ENCODE measurements at regions not wholly inside any gene's neighbourhood (a gene's known extent, or its start where the extent isn't known, plus 50 kb on each side); places are given as distances from the start of the nearest gene placed in this dataset.
A peak's percentile ranks its signal among the peaks of the same experiment; 100 is the strongest.
"Not testable (repeated sequence)": the region's sequence is repeated elsewhere in the genome, so short reads cannot be mapped to it uniquely, and the experiment has no call there.

GRCh38 chr3:6769532-6770396 is 91.2 kb upstream of the GRM7 start:
- H3K27me3 ChIP-seq (ENCODE audit: control insufficient read depth, insufficient read depth, low read length, poor library complexity, severe bottlenecking); H3K4me1 ChIP-seq (ENCODE audit: control insufficient read depth, insufficient read depth, low read length); H3K9ac ChIP-seq (ENCODE audit: extremely low read depth, low read length, poor library complexity, severe bottlenecking); H3K27me3 Mint-ChIP-seq (ENCODE audit: insufficient read depth); H3K36me3 Mint-ChIP-seq (ENCODE audit: low read depth); H3K4me1 Mint-ChIP-seq; H3K4me3 ChIP-seq (ENCODE audit: low read length); H3K9me3 ChIP-seq (ENCODE audit: control insufficient read depth, low read length); H3K36me3 ChIP-seq (ENCODE audit: control insufficient read depth, insufficient read depth, low read length); DNase-seq: not testable (repeated sequence)
- 86% methylated on average over 6 to 30 of the region's 32 CpGs for WGBS, 2 experiments (ENCODE audit: insufficient coverage in 1 of 2, insufficient read length in 1 of 2)
- peak overlapping the region; percentile 67 for H3K27ac ChIP-seq (ENCODE audit: low read depth, low read length)
- peak overlapping the region; percentile 56 for H3K4me3 Mint-ChIP-seq
- TF ChIP-seq CTCF (conservative IDR thresholded peaks at IDR 0.05), result peak; percentile 43
- peaks cover 20% of the 10 kb centered on the region for H3K9me3 Mint-ChIP-seq
- peak overlapping the region; percentile 82 for H3K27ac Mint-ChIP-seq

- Mint-ChIP-seq H3K27ac (no peak overlapping the region), H3K4me1 (peaks cover 4% of the 10 kb centered on the region), H3K9me3 (peaks cover 20% of the 10 kb centered on the region), H3K4me3 (peak overlapping the region; percentile 56), H3K27me3 (ENCODE audit: insufficient read depth) (no peaks in the 10 kb centered on the region), H3K36me3 (ENCODE audit: low read depth) (peaks cover 1% of the 10 kb centered on the region)
- H3K36me3 ChIP-seq (ENCODE audit: control insufficient read depth, insufficient read depth, low read length), result no peaks in the 10 kb centered on the region
- H3K4me1 ChIP-seq (ENCODE audit: control insufficient read depth, insufficient read depth, low read length), result no peaks in the 10 kb centered on the region
- H3K9me3 ChIP-seq (ENCODE audit: control insufficient read depth, low read length), result no peaks in the 10 kb centered on the region
- H3K9ac ChIP-seq (ENCODE audit: extremely low read depth, low read length, poor library complexity, severe bottlenecking), result no peak overlapping the region
- TF ChIP-seq CTCF (conservative IDR thresholded peaks at IDR 0.05), result no peak
- H3K27ac ChIP-seq (ENCODE audit: low read depth, low read length), result peak overlapping the region; percentile 67
- H3K4me3 ChIP-seq (ENCODE audit: low read length), result no peak overlapping the region
- DNase-seq, result no peak
- H3K27me3 ChIP-seq (ENCODE audit: control insufficient read depth, insufficient read depth, low read length, poor library complexity, severe bottlenecking), result no peaks in the 10 kb centered on the region
Observed at GRCh38 chr3:6770397-6770690, 90.6 kb upstream of the GRM7 start.

- WGBS, 2 experiments (ENCODE audit: insufficient coverage in 1 of 2, insufficient read length in 1 of 2), result 80 to 89% methylated on average over 3 of the region's 5 CpGs
- Histone ChIP-seq H3K9ac (ENCODE audit: extremely low read depth, low read length, poor library complexity, severe bottlenecking) (no peak overlapping the region), H3K27ac (ENCODE audit: low read depth, low read length) (peak overlapping the region; percentile 67), H3K27me3 (ENCODE audit: control insufficient read depth, insufficient read depth, low read length, poor library complexity, severe bottlenecking) (no peaks in the 10 kb centered on the region), H3K4me1 (ENCODE audit: control insufficient read depth, insufficient read depth, low read length) (no peaks in the 10 kb centered on the region), H3K9me3 (ENCODE audit: control insufficient read depth, low read length) (no peaks in the 10 kb centered on the region), H3K36me3 (ENCODE audit: control insufficient read depth, insufficient read depth, low read length) (no peaks in the 10 kb centered on the region), H3K4me3 (ENCODE audit: low read length) (no peak overlapping the region)
- H3K36me3 Mint-ChIP-seq (ENCODE audit: low read depth), result peaks cover 1% of the 10 kb centered on the region
- H3K27ac Mint-ChIP-seq, result no peak overlapping the region
- peaks cover 4% of the 10 kb centered on the region for H3K4me1 Mint-ChIP-seq
- no peaks in the 10 kb centered on the region for H3K27me3 Mint-ChIP-seq (ENCODE audit: insufficient read depth)
- no peak for TF ChIP-seq CTCF (conservative IDR thresholded peaks at IDR 0.05)
- no peak for DNase-seq
- no peak overlapping the region for H3K4me3 Mint-ChIP-seq
- peaks cover 18% of the 10 kb centered on the region for H3K9me3 Mint-ChIP-seq
Observed at GRCh38 chr3:6771171-6771570, 89.7 kb upstream of the GRM7 start.

All from endodermal cell (in vitro differentiated cells).